ENCODE measurements at regions not wholly inside any gene's neighbourhood (a gene's known extent, or its start where the extent isn't known, plus 50 kb on each side); places are given as distances from the start of the nearest gene placed in this dataset.

DNA sequence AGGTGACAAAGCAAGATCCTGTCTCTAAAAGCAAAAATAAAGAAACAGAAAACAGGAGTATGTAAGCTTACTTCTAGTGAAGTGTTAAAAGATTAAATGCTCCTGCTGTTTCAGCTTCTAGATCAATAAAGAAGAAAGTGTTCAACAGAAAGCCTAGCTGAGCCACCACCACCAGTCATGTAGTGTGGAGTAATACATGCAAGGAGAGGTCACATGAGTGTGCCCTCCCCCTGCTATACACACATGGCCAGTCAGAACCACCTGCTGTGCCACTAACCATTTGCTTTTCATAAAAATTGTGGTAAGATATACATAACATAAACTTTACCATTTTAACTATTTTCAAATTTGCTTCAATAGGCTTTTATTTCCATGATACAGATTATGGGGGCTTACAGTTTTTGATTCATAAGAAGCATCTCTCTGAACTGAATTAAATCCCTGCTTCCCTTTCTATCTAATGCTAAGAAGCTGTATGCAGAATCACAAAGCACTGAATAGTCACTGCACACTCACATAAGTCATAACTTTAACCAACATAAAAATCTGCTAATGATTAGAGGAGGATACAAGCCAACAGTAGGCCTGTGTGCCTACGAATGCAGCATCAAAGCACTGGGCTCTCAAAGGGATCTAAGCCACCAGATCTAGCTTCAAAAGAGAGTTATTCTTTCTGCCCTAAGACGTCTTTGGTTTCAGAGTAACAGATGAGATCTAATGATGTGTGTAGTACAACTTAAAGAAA is 515.5 kb downstream of the C12orf50 start:
- Mint-ChIP-seq H3K4me1 (no peaks in the 10 kb centered on the region), H3K36me3 (no peaks in the 10 kb centered on the region), H3K4me3 (no peak overlapping the region), H3K27me3 (no peaks in the 10 kb centered on the region), H3K9me3 (no peaks in the 10 kb centered on the region), H3K27ac (no peak overlapping the region)

- Mint-ChIP-seq H3K27ac (no peak overlapping the region), H3K9me3 (peaks cover 5% of the 10 kb centered on the region), H3K27me3 (no peaks in the 10 kb centered on the region), H3K36me3 (no peaks in the 10 kb centered on the region), H3K4me3 (no peak overlapping the region), H3K4me1 (no peaks in the 10 kb centered on the region)
Measured at GRCh38 chr12:87511371-87511770, 517.8 kb downstream of the C12orf50 start.

DNA sequence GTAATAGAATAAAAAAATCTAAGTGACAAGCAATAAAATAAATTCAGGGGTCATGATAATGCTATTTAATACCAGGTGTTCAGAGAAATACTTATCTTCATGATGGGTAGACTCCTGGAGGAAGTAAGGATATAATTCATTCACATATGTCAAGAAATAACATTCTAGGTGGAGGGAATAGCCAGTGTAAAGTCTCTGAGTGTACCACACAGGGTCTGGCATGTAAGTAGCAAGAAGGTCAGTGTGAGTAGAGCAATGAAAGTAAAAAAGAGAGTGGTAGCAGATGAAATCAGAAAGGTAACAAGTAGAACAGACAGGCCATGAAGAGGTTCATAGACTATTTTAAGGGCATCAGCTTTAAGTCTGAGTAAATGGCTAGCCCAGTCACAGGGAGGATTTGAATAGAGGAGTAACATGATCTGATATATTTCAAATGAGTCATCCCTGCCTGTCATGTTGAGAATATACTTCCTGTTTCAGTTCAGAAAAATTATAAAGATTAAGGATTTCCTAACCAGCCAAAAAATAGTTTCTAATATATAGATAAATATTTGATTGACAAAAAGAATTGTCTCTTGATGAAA is 519.9 kb downstream of the C12orf50 start:
- Mint-ChIP-seq H3K27ac (no peak overlapping the region), H3K27me3 (no peaks in the 10 kb centered on the region), H3K9me3 (peaks cover 8% of the 10 kb centered on the region), H3K4me1 (no peaks in the 10 kb centered on the region), H3K4me3 (no peak overlapping the region), H3K36me3 (no peaks in the 10 kb centered on the region)

DNA sequence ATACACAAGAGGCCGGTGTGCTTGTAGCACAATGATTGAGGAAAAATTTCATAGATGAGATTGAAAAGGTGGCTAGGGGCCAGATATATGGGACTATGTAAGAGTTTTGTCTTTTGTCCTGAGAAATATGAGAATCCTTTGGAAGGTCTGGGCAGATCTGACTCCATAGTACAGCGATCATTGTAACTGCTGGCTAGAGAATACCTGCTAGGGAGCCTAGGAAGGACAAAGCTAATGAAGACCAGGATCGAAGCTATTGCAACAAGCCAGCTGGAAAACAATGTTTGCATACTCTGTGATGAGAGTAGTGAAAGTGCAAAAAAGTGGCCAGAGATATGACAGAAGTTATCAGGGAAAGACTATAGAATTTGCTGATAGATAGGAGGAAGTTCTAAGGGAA is 537.6 kb downstream of the C12orf50 start:
- no peaks in the 10 kb centered on the region for H3K4me1 Mint-ChIP-seq
- H3K4me3 Mint-ChIP-seq: no peak overlapping the region
- H3K36me3 Mint-ChIP-seq: no peaks in the 10 kb centered on the region
- no peaks in the 10 kb centered on the region for H3K27me3 Mint-ChIP-seq
- peaks cover 8% of the 10 kb centered on the region for H3K9me3 Mint-ChIP-seq
- no peak overlapping the region for H3K27ac Mint-ChIP-seq

DNA sequence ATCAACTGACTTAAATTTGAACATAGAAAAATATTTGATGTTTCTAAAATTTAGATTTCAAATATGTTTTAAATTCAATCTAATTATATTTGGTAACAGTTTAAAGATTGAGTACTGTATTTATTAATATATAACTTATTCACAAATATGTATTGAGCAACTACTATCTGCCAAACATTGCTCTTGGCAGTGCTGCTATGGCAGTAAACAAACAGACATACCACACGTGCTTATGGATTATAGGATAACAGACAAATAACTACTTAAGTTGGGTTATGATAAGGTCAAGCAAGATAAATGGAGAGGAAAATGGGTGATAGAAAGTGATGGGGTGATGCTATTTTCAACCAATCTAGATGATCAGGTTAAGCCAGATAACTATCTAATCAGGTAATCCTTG is 538.1 kb downstream of the C12orf50 start:
- H3K4me3 Mint-ChIP-seq: no peak overlapping the region
- no peaks in the 10 kb centered on the region for H3K36me3 Mint-ChIP-seq
- H3K27ac Mint-ChIP-seq: no peak overlapping the region
- peaks cover 8% of the 10 kb centered on the region for H3K9me3 Mint-ChIP-seq
- no peaks in the 10 kb centered on the region for H3K27me3 Mint-ChIP-seq
- no peaks in the 10 kb centered on the region for H3K4me1 Mint-ChIP-seq

GRCh38 chr12:87469295-87469694 is 559.9 kb downstream of the C12orf50 start:
- Mint-ChIP-seq H3K9me3 (peaks cover 8% of the 10 kb centered on the region), H3K4me1 (no peaks in the 10 kb centered on the region), H3K27me3 (no peaks in the 10 kb centered on the region), H3K4me3 (no peak overlapping the region), H3K36me3 (no peaks in the 10 kb centered on the region), H3K27ac (no peak overlapping the region)

GRCh38 chr12:87467936-87468335 is 561.3 kb downstream of the C12orf50 start:
- Mint-ChIP-seq H3K36me3 (no peaks in the 10 kb centered on the region), H3K27me3 (no peaks in the 10 kb centered on the region), H3K27ac (no peak overlapping the region), H3K4me1 (no peaks in the 10 kb centered on the region), H3K4me3 (no peak overlapping the region), H3K9me3 (peaks cover 8% of the 10 kb centered on the region)

- H3K4me3 Mint-ChIP-seq: no peak overlapping the region
- H3K27ac Mint-ChIP-seq: no peak overlapping the region
- H3K4me1 Mint-ChIP-seq: no peaks in the 10 kb centered on the region
- no peaks in the 10 kb centered on the region for H3K27me3 Mint-ChIP-seq
- peaks cover 8% of the 10 kb centered on the region for H3K9me3 Mint-ChIP-seq
- H3K36me3 Mint-ChIP-seq: no peaks in the 10 kb centered on the region
Measured at GRCh38 chr12:87464565-87464964, 564.6 kb downstream of the C12orf50 start.

GRCh38 chr12:87444039-87444438 is 585.2 kb downstream of the C12orf50 start:
- H3K9me3 Mint-ChIP-seq: peaks cover 10% of the 10 kb centered on the region
- no peaks in the 10 kb centered on the region for H3K27me3 Mint-ChIP-seq
- H3K4me3 Mint-ChIP-seq: no peak overlapping the region
- no peaks in the 10 kb centered on the region for H3K4me1 Mint-ChIP-seq
- no peak overlapping the region for H3K27ac Mint-ChIP-seq
- H3K36me3 Mint-ChIP-seq: no peaks in the 10 kb centered on the region

DNA sequence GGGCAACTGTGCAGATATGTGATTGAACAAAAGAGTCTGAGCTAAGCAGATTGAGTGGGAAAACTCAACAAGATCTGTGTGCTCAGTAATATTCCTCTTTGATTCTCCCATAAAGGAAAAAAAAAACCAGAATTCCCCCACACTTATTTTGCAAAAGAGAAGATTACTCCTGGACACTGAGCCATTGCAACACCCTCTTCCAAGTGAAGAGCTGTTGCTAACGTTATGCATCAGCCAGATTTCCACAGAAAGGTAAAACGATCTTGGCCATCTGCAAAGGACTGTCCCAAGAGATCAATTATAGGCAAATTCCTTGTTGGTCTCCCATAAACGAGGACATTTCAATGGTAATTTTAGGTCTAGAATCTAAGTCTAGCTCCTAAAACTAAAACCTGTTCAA is 587.7 kb downstream of the C12orf50 start:
- Mint-ChIP-seq H3K4me1 (no peaks in the 10 kb centered on the region), H3K27ac (no peak overlapping the region), H3K27me3 (no peaks in the 10 kb centered on the region), H3K4me3 (no peak overlapping the region), H3K9me3 (peaks cover 16% of the 10 kb centered on the region), H3K36me3 (no peaks in the 10 kb centered on the region)

GRCh38 chr12:87439990-87440827 is 589.0 kb downstream of the C12orf50 start:
- Mint-ChIP-seq H3K9me3 (peaks cover 17% of the 10 kb centered on the region), H3K27ac (no peak overlapping the region), H3K4me1 (no peaks in the 10 kb centered on the region), H3K36me3 (no peaks in the 10 kb centered on the region), H3K27me3 (no peaks in the 10 kb centered on the region), H3K4me3 (no peak overlapping the region)

DNA sequence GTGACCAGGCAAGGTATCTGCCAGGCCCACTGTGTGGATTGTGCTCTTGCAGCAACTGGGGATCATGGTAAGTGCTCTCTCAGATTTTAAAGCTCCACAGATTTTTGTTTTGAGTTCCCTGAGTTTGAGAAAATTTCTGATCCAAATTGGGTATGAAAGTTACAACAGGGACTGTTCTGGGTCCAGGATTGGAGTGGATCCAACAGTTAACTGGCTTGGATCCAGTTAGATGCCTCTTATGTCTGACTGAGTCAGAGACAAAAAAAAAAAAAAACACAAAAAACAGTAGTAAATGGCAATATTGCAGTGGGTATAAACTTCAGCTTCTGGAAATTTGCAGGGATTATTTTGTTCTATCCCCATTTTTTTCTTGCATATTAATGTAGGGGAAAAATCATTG is 598.8 kb downstream of the C12orf50 start:
- Mint-ChIP-seq H3K27me3 (no peaks in the 10 kb centered on the region), H3K4me1 (no peaks in the 10 kb centered on the region), H3K9me3 (no peaks in the 10 kb centered on the region), H3K36me3 (no peaks in the 10 kb centered on the region), H3K27ac (no peak overlapping the region), H3K4me3 (no peak overlapping the region)

GRCh38 chr12:87428701-87429277 is 600.4 kb downstream of the C12orf50 start:
- Mint-ChIP-seq H3K4me3 (no peak overlapping the region), H3K27ac (no peak overlapping the region), H3K9me3 (no peaks in the 10 kb centered on the region), H3K36me3 (no peaks in the 10 kb centered on the region), H3K27me3 (no peaks in the 10 kb centered on the region), H3K4me1 (no peaks in the 10 kb centered on the region)

GRCh38 chr12:87427770-87428169 is 601.4 kb downstream of the C12orf50 start:
- Mint-ChIP-seq H3K27ac (no peak overlapping the region), H3K9me3 (no peaks in the 10 kb centered on the region), H3K36me3 (no peaks in the 10 kb centered on the region), H3K4me3 (no peak overlapping the region), H3K4me1 (no peaks in the 10 kb centered on the region), H3K27me3 (no peaks in the 10 kb centered on the region)

DNA sequence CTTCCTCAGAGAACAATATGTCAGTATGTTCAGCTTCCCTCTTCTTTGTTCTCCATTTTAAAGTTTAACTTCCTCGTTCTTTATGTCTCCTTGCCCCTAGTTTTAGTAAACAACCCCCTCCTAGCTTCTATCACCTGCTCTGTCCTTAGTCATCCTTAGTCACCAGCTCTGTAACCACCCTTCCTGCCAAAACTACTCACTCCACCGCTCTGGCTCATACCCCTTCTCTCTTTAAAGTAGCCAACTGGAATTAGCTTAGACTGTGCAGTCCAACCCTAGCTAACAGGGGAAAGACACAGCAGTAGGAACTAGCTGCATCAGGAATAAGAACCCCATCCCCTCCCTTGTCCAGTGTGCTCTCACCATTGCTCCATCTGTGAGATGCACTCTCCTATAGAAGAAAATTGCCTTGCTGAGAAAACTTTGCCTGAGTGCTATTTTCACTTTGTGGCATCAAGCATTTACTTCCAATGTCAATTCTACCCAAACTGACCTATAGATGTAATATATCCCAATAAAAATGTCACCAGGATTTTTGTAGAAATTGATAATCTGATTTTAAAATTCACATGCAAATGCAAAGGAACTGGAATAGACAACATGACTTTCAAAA is 603.2 kb downstream of the C12orf50 start:
- Mint-ChIP-seq H3K9me3 (no peaks in the 10 kb centered on the region), H3K4me1 (no peaks in the 10 kb centered on the region)

More for the DNA sequence above, 603.2 kb downstream of the C12orf50 start:
- H3K27me3 Mint-ChIP-seq: no peaks in the 10 kb centered on the region
- H3K4me3 Mint-ChIP-seq: no peak overlapping the region
- H3K36me3 Mint-ChIP-seq: no peaks in the 10 kb centered on the region
- no peak overlapping the region for H3K27ac Mint-ChIP-seq
